SU-DHL-6 (cell line): ENCODE measurements at regions not wholly inside any gene's neighbourhood (a gene's known extent, or its start where the extent isn't known, plus 50 kb on each side); places are given as distances from the start of the nearest gene placed in this dataset.

ENCODE experiments used
- EZH2phosphoT487 ChIP-seq: fragments of 200-600 bp; sonication (generic), shearing (Covaris generic); conservative IDR thresholded peaks from 2 replicates; pipeline ENCODE4 v1.6.1; 2018; ENCODE audit warnings: mild to moderate bottlenecking, antibody characterized with exemption, low read length, moderate library complexity, mixed read lengths
- TF ChIP-seq, protein P1 (sequence below): fragments of 200-600 bp; sonication (generic); IDR thresholded peaks from one replicate; pipeline ENCODE4 v1.5.1; 2017; ENCODE audit warnings: antibody characterized with exemption, mild to moderate bottlenecking, low read length, moderate library complexity; ENCODE audit not compliant: insufficient read depth, poor library complexity, severe bottlenecking

DNA sequence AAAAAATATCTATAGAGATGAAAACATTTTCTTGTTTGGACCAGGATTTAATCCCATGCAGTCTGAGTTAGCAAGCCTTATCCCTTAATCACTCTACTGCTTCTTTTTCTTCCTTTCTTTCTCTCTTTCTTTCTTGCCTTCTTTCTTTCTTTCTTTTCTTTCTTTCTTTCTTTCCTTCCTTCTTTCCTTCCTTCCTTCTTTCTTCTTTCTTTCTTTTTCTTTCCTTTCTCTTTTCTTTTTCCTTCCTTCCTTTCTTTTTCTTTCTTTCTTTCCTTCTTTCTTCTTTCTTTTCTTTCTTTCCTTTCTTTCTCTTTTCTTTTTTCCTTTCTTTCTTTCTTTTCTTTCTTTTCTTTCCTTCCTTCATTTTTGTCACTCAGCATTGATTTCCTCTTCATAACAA, 434.6 kb downstream of the FAT4 start:
- TF ChIP-seq, protein P1, sequence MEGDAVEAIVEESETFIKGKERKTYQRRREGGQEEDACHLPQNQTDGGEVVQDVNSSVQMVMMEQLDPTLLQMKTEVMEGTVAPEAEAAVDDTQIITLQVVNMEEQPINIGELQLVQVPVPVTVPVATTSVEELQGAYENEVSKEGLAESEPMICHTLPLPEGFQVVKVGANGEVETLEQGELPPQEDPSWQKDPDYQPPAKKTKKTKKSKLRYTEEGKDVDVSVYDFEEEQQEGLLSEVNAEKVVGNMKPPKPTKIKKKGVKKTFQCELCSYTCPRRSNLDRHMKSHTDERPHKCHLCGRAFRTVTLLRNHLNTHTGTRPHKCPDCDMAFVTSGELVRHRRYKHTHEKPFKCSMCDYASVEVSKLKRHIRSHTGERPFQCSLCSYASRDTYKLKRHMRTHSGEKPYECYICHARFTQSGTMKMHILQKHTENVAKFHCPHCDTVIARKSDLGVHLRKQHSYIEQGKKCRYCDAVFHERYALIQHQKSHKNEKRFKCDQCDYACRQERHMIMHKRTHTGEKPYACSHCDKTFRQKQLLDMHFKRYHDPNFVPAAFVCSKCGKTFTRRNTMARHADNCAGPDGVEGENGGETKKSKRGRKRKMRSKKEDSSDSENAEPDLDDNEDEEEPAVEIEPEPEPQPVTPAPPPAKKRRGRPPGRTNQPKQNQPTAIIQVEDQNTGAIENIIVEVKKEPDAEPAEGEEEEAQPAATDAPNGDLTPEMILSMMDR = no peak
- TF ChIP-seq EZH2phosphoT487 = no peak
